Retinal pigment epithelial cell (primary cell): ENCODE measurements at regions not wholly inside any gene's neighbourhood (a gene's known extent, or its start where the extent isn't known, plus 50 kb on each side); places are given as distances from the start of the nearest gene placed in this dataset.

Source experiments
- DNase-seq: peaks from one replicate; pipeline ENCODE4 v3.0.0-alpha.2; 2010; ENCODE audit warnings: low read depth
- H3K4me3 ChIP-seq: 2 replicates; pipeline ENCODE4 v1.5.1; 2011; ENCODE audit warnings: mild to moderate bottlenecking, low read length, control low read depth, moderate library complexity
- TF ChIP-seq, protein P1 (sequence below): conservative IDR thresholded peaks from 2 replicates; pipeline ENCODE4 v1.5.1; 2011; ENCODE audit warnings: low read depth, low read length, control low read depth, inconsistent platforms

GRCh38 chr7:128176696-128177095 is 64.4 kb upstream of the LEP start:
- DNase-seq = no peak
- no peak overlapping the region for H3K4me3 ChIP-seq
- TF ChIP-seq, protein P1, sequence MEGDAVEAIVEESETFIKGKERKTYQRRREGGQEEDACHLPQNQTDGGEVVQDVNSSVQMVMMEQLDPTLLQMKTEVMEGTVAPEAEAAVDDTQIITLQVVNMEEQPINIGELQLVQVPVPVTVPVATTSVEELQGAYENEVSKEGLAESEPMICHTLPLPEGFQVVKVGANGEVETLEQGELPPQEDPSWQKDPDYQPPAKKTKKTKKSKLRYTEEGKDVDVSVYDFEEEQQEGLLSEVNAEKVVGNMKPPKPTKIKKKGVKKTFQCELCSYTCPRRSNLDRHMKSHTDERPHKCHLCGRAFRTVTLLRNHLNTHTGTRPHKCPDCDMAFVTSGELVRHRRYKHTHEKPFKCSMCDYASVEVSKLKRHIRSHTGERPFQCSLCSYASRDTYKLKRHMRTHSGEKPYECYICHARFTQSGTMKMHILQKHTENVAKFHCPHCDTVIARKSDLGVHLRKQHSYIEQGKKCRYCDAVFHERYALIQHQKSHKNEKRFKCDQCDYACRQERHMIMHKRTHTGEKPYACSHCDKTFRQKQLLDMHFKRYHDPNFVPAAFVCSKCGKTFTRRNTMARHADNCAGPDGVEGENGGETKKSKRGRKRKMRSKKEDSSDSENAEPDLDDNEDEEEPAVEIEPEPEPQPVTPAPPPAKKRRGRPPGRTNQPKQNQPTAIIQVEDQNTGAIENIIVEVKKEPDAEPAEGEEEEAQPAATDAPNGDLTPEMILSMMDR = no peak

GRCh38 chr7:128177768-128178550 is 63.1 kb upstream of the LEP start:
- TF ChIP-seq, protein P1 = no peak
- no peak overlapping the region for H3K4me3 ChIP-seq
- DNase-seq = no peak

GRCh38 chr7:128178611-128179010 is 62.5 kb upstream of the LEP start:
- no peak overlapping the region for H3K4me3 ChIP-seq
- DNase-seq = no peak
- TF ChIP-seq, protein P1 = no peak

DNA sequence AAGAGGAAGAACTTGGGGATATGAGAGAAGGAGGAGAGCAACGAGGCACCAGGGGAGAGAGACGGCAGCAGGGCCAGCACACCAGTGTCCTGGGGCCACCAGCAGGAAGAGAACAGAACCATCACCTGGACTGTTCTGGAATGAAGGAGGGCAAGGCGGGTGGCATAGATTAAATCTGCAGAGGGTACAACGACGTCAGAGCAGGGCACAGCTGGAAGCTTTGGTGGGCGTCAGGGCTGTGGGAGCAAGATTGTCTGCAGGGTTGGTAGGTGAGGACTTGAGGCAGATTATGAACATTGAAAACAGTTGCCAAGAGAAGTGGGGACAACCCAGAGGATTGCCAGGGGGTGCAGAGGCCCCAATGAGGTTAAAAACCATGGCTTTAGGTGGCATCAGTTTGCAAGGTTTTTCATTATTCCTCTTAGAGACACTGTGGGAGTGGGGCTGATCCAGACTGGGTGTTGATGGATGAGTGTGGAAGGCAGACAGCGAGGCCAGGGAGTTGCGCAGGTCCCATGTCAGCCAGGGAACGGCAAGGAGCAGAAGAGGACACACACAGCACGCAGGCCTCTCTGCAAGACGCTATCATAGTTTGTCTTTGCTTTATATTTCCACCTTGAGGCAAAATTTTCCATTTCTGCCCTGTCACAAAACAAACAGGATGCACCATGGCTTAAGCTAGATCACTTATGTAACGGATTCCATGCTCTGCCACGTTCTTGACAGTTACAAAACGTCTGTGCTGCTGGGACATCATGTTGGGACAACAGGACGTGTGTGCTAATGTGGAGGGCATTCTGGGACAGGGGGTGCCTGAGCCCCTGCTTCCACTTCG is 52.5 kb upstream of the LEP start:
- no peak overlapping the region for H3K4me3 ChIP-seq
- DNase-seq = no peak
- TF ChIP-seq, protein P1 = no peak

DNA sequence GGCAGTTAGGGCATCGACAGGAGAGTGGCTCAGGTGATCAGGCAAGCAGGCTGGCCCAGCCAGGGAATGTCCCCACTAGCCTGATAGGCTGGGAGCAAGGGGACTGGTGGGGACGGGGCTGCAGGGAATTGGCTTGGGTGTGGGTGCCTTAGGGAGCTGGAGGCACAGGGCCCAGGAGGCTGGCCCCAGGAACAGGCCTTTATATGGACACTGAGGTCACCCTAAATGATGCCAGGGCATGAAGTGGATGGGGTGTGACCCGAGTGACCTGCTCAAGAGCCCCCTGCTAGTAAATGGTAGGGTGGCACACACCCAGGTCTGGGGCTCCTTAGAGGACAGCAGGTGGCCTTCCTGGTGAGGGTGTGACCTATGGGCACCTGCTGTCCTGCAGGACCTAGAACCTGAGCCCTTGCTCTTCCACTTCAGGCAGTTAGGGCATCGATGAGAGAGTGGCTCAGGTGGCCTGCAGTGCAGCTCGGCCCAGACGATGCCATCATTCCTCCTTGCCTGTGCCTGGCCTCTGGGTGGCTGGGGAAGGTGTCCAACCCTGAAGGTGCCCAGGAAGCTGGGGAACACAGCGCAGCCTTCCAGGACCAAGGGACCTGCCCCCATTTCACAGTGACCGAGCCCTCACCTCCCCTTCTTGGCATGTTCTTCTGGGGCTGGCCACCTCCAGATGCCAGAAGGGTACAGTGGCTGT is 51.7 kb upstream of the LEP start:
- TF ChIP-seq, protein P1 = no peak
- DNase-seq = no peak

DNA sequence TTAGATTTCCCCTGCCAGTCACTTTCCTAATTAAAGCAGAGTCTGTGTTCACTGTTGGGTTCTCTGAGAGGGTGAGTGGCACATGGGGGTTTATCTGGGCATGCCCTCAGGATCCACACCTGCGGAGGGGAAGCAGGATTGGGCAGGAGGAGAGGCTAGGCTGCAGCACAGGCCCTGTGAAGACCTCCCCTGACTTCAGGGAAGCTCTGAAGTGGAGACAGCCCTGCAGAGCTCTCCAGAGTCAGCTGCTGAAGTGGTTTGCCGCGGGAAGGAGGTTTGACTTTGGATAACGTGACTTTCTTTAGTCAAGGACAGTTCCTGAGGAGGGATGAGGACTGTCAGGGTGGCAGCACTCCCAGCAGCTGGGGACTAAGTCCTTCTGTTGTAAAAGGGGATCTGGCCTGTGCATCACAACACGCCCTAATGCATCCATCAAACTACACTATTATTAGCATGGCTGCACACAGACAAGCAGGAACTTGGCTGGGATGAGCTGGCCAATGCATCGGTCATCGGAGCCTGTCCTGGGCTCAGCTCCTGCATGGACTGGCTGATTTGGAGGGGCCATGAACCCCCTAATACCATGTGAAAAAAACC is 50.9 kb upstream of the LEP start:
- no peak for DNase-seq
- H3K4me3 ChIP-seq = no peak overlapping the region
- TF ChIP-seq, protein P1 = no peak

More for the DNA sequence above, 51.7 kb upstream of the LEP start:
- H3K4me3 ChIP-seq = no peak overlapping the region
